H9 (cell line): ENCODE measurements at regions not wholly inside any gene's neighbourhood (a gene's known extent, or its start where the extent isn't known, plus 50 kb on each side); places are given as distances from the start of the nearest gene placed in this dataset.

Experiments used
- DNase-seq: peaks from one replicate; pipeline ENCODE4 v3.0.0-alpha.2; 2017
- H2AFZ ChIP-seq: one replicate; pipeline ENCODE4 v1.6.1; 2013; ENCODE audit warnings: mild to moderate bottlenecking, low read length, control low read depth, moderate library complexity
- H2AK5ac ChIP-seq: 2 replicates; pipeline ENCODE4 v1.6.1; 2013; ENCODE audit warnings: low read length, control low read depth, mixed read lengths; ENCODE audit not compliant: insufficient read length
- H2BK120ac ChIP-seq: one replicate; pipeline ENCODE4 v1.6.1; 2013; ENCODE audit warnings: low read depth, mild to moderate bottlenecking, low read length, control low read depth, inconsistent platforms; ENCODE audit not compliant: poor library complexity, severe bottlenecking
- H2BK12ac ChIP-seq: 2 replicates; pipeline ENCODE4 v1.6.1; 2013; ENCODE audit warnings: low read length, control low read depth, mixed read lengths, low read depth; ENCODE audit not compliant: insufficient read length
- H2BK15ac ChIP-seq: 2 replicates; pipeline ENCODE4 v1.6.1; 2013; ENCODE audit warnings: low read depth, low read length, control low read depth
- H2BK20ac ChIP-seq: one replicate; pipeline ENCODE4 v1.6.1; 2013; ENCODE audit warnings: low read depth, mild to moderate bottlenecking, low read length, control low read depth, inconsistent platforms; ENCODE audit not compliant: poor library complexity, severe bottlenecking
- H2BK5ac ChIP-seq: 2 replicates; pipeline ENCODE4 v1.6.1; 2013; ENCODE audit warnings: low read length, control low read depth, mixed read lengths; ENCODE audit not compliant: insufficient read length
- H3K14ac ChIP-seq: 2 replicates; pipeline ENCODE4 v1.6.1; 2013; ENCODE audit warnings: low read length, control low read depth; ENCODE audit not compliant: insufficient read depth
- H3K18ac ChIP-seq: 2 replicates; pipeline ENCODE4 v1.6.1; 2013; ENCODE audit warnings: low read depth, mild to moderate bottlenecking, mixed read lengths, low read length, control low read depth; ENCODE audit not compliant: insufficient read length
- H3K23ac ChIP-seq: 2 replicates; pipeline ENCODE4 v1.6.1; 2013; ENCODE audit warnings: low read length, control low read depth, mixed read lengths, low read depth; ENCODE audit not compliant: insufficient read length
- H3K23me2 ChIP-seq: 2 replicates; pipeline ENCODE4 v1.6.1; 2013; ENCODE audit warnings: low read depth, mild to moderate bottlenecking, mixed read lengths, low read length, control low read depth; ENCODE audit not compliant: insufficient read length, poor library complexity, severe bottlenecking
- H3K27ac ChIP-seq: 2 replicates; pipeline ENCODE4 v1.5.1; 2013; ENCODE audit warnings: low read length, control low read depth, mixed read lengths, low read depth; ENCODE audit not compliant: insufficient read length
- H3K27me3 ChIP-seq: 2 replicates; pipeline ENCODE4 v1.6.1; 2013; ENCODE audit warnings: low read length, control low read depth, inconsistent platforms; ENCODE audit not compliant: insufficient read depth
- H3K4ac ChIP-seq: 2 replicates; pipeline ENCODE4 v1.6.1; 2013; ENCODE audit warnings: low read depth, mild to moderate bottlenecking, control low read depth, inconsistent platforms, low read length, moderate library complexity
- H3K4me1 ChIP-seq: 2 replicates; pipeline ENCODE4 v1.6.1; 2013; ENCODE audit warnings: low read length, control low read depth, inconsistent platforms; ENCODE audit not compliant: insufficient read depth
- H3K4me2 ChIP-seq: 2 replicates; pipeline ENCODE4 v1.6.1; 2013; ENCODE audit warnings: low read length, control low read depth, mixed read lengths; ENCODE audit not compliant: insufficient read length, insufficient read depth
- H3K56ac ChIP-seq: 2 replicates; pipeline ENCODE4 v1.6.1; 2013; ENCODE audit warnings: low read depth, mild to moderate bottlenecking, mixed read lengths, low read length, control low read depth; ENCODE audit not compliant: insufficient read length
- H3K79me1 ChIP-seq: 2 replicates; pipeline ENCODE4 v1.6.1; 2013; ENCODE audit warnings: low read depth, mild to moderate bottlenecking, moderate library complexity, low read length, control low read depth, inconsistent platforms; ENCODE audit not compliant: insufficient read depth, poor library complexity, severe bottlenecking
- H3K79me2 ChIP-seq: 2 replicates; pipeline ENCODE4 v1.6.1; 2013; ENCODE audit warnings: low read length, control low read depth, inconsistent platforms; ENCODE audit not compliant: insufficient read depth
- H3K9ac ChIP-seq: 2 replicates; pipeline ENCODE4 v1.6.1; 2013; ENCODE audit warnings: low read length, control low read depth, mixed read lengths; ENCODE audit not compliant: insufficient read length; ENCODE audit errors: extremely low read depth
- H3K9me3 ChIP-seq: one replicate; pipeline ENCODE4 v1.6.1; 2013; ENCODE audit warnings: low read depth, low read length, inconsistent platforms; ENCODE audit not compliant: control insufficient read depth
- H3T11ph ChIP-seq: one replicate; pipeline ENCODE4 v1.6.1; 2013; ENCODE audit warnings: mild to moderate bottlenecking, low read length, control low read depth, inconsistent platforms
- H4K20me1 ChIP-seq: one replicate; pipeline ENCODE4 v1.6.1; 2013; ENCODE audit not compliant: control insufficient read depth, insufficient read length, insufficient read depth
- H4K5ac ChIP-seq: 2 replicates; pipeline ENCODE4 v1.6.1; 2013; ENCODE audit warnings: low read depth, mild to moderate bottlenecking, mixed read lengths, low read length, control low read depth; ENCODE audit not compliant: insufficient read length
- H4K8ac ChIP-seq: replicated peaks from 2 replicates; pipeline ENCODE4 v1.6.1; 2013; ENCODE audit warnings: low read length, control low read depth, mixed read lengths, low read depth; ENCODE audit not compliant: insufficient read length
- H4K91ac ChIP-seq: 2 replicates; pipeline ENCODE4 v1.6.1; 2013; ENCODE audit warnings: low read depth, mild to moderate bottlenecking, moderate library complexity, mixed read lengths, low read length, control low read depth; ENCODE audit not compliant: insufficient read length
- H3K27ac Mint-ChIP-seq, 3 experiments: 2 replicates in 2 of 3; 3 replicates in 1 of 3; pipeline ENCODE4 v1.8.0; 2020 to 2021; ENCODE audit warnings: mixed read lengths in 3 of 3, mild to moderate bottlenecking in 1 of 3, moderate library complexity in 1 of 3
- H3K27me3 Mint-ChIP-seq: 2 replicates; pipeline ENCODE4 v1.8.0; 2021; ENCODE audit warnings: low read depth, mild to moderate bottlenecking, moderate library complexity, mixed read lengths
- H3K36me3 Mint-ChIP-seq, 3 experiments: 2 replicates in 2 of 3; 3 replicates in 1 of 3; pipeline ENCODE4 v1.8.0; 2020 to 2021; ENCODE audit warnings: low read depth in 3 of 3, mixed read lengths in 3 of 3; ENCODE audit not compliant: insufficient read depth in 1 of 3
- H3K4me1 Mint-ChIP-seq, 2 experiments: 2 replicates each; pipeline ENCODE4 v1.8.0; 2020; ENCODE audit warnings: mixed read lengths in 2 of 2
- H3K4me3 Mint-ChIP-seq, 2 experiments: 2 replicates in 1 of 2; 3 replicates in 1 of 2; pipeline ENCODE4 v1.8.0; 2020 to 2021; ENCODE audit warnings: mild to moderate bottlenecking in 2 of 2, mixed read lengths in 2 of 2, moderate library complexity in 1 of 2
- H3K9me3 Mint-ChIP-seq, 2 experiments: 2 replicates in 1 of 2; 3 replicates in 1 of 2; pipeline ENCODE4 v1.8.0; 2020; ENCODE audit warnings: mild to moderate bottlenecking in 2 of 2, mixed read lengths in 2 of 2, moderate library complexity in 1 of 2
- CTCF ChIP-seq: fragments of 200-600 bp; sonication (generic); conservative IDR thresholded peaks from 3 replicates; pipeline ENCODE4 v1.8.0; 2021; ENCODE audit warnings: antibody characterized with exemption, mild to moderate bottlenecking
- WGBS: extraction: QIAGEN DNeasy Blood & Tissue Kit; methylation state at CpG from one replicate; pipeline ENCODE4 v1.1.7; 2013; ENCODE audit warnings: missing lambda C conversion rate, low lambda C conversion rate, mixed read lengths; ENCODE audit not compliant: insufficient read length; ENCODE audit errors: extremely low coverage; 5-methylcytosine and 5-hydroxymethylcytosine counted together

DNA sequence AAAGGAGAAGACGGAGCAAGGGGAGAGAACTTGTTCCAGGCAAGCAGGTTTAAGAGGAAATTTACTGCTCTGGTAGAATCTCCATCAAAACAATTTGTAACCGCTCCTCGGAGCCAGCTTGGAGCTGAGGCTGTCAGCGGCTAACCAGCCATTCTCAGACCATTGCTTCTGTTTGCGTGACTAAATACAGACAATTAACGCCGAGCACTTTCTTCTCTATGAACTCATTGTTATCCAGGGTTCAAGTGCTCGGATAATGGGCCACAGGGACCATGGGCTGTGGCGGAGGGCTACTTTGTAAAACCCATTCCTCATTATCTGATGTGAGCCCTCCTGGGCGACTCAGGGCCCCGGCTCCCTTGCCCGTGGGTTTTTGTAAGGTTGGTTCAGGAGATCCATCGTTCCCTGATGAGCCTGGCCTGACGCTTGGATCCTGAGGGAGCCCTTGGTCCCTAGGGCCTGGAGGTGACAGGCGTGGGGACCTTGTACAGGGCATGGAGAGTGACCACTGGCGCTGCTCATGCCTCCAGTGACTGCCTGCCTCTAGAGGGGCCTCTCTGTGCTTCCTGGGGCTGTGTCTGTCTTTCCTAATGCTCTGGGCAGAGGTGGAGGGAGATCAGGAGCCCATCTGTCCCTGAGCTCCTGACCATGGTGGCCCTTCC lies 61.5 kb upstream of the ZNF536 start:
- no peak overlapping the region for H2BK5ac ChIP-seq
- H3K79me1 ChIP-seq, result no peaks in the 10 kb centered on the region
- H3K18ac ChIP-seq, result no peak overlapping the region
- no peak overlapping the region for H3K4ac ChIP-seq
- no peak overlapping the region; the same call in 1 of the 2 replicates for H3K14ac ChIP-seq
- H4K20me1 ChIP-seq, result no peaks in the 10 kb centered on the region
- H3K27ac ChIP-seq, result no peak overlapping the region
- TF ChIP-seq CTCF, result no peak
- H2BK12ac ChIP-seq, result no peak overlapping the region
- Mint-ChIP-seq H3K4me1 (peaks cover 2 to 4% of the 10 kb centered on the region in 2 experiments), H3K4me3 (no peak overlapping the region), H3K27me3 (peaks cover 4% of the 10 kb centered on the region), H3K36me3 (no peaks in the 10 kb centered on the region), H3K9me3 (peaks cover 0 to 2% of the 10 kb centered on the region in 2 experiments; a peak in 2 of 5 replicates), H3K27ac (0 out of 7 replicates have a peak overlapping the region, but pooled peaks of 1 of the 3 experiments have one; percentile 33)
- no peak overlapping the region for H4K5ac ChIP-seq
- H2BK120ac ChIP-seq, result no peak overlapping the region
- no peak overlapping the region for H3K9ac ChIP-seq
- no peak overlapping the region for H3K56ac ChIP-seq
- H3K79me2 ChIP-seq, result no peaks in the 10 kb centered on the region
- H3K23me2 ChIP-seq, result no peaks in the 10 kb centered on the region
- H3K23ac ChIP-seq, result no peak overlapping the region
- no CpG with 5 or more reads among the region's 16 CpGs for WGBS
- H2AFZ ChIP-seq, result no peak overlapping the region
- H2BK20ac ChIP-seq, result no peak overlapping the region
- no peaks in the 10 kb centered on the region for H3K9me3 ChIP-seq
- no peak overlapping the region for H2AK5ac ChIP-seq
- no peaks in the 10 kb centered on the region for H3K27me3 ChIP-seq
- H3K4me1 ChIP-seq, result no peaks in the 10 kb centered on the region
- no peak overlapping the region for H4K8ac ChIP-seq
- H2BK15ac ChIP-seq, result no peak overlapping the region
- H3K4me2 ChIP-seq, result no peak overlapping the region
- DNase-seq, result no peak
- no peak overlapping the region for H4K91ac ChIP-seq
- no peak overlapping the region for H3T11ph ChIP-seq
